ENCODE measurements at regions not wholly inside any gene's neighbourhood (a gene's known extent, or its start where the extent isn't known, plus 50 kb on each side); places are given as distances from the start of the nearest gene placed in this dataset.

GRCh38 chr14:105879867-105880561 lies 353.6 kb downstream of the TMEM121 start:
- TF ChIP-seq CTCF (IDR thresholded peaks at IDR 0.05), result no peak
- TF ChIP-seq POLR2A (IDR thresholded peaks at IDR 0.05), result no peak
